ENCODE measurements at regions not wholly inside any gene's neighbourhood (a gene's known extent, or its start where the extent isn't known, plus 50 kb on each side); places are given as distances from the start of the nearest gene placed in this dataset.

DNA sequence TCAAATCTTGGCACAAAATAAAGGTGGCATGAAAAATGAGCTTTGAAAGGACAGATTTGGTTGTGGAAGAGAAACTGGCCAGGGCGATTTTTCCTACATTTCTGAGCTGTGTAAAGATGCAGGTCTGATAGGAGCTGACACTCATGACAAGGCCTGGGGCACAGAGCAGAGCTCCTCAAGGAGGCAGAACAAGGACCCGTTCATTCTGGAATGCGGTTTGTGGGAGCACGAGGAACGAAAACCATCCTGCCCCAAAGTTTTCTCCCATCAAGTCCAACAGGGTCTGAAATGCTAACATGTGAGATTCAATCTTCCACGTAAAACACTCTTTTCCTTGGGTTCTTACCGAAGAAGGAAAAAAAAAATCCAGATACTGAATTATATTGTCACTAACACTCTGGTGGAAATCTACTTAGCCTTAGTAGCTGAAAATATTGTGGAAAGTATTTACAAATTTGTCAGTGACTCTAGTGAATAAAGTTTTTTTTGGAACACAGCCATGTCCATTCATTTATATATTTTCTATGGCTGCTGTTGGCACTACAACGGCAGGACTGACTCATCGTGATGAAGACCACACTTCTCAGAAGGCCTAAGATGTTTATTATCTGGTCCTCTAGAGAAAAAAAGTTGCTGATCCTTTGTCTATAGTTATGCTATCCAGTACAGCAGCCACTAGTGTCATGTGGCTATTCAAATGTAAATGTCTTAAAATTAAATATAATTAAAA, 215.7 kb downstream of the BAMBI start:
- no peak for TF ChIP-seq EP300 (IDR thresholded peaks at IDR 0.05)
- TF ChIP-seq, protein P1, sequence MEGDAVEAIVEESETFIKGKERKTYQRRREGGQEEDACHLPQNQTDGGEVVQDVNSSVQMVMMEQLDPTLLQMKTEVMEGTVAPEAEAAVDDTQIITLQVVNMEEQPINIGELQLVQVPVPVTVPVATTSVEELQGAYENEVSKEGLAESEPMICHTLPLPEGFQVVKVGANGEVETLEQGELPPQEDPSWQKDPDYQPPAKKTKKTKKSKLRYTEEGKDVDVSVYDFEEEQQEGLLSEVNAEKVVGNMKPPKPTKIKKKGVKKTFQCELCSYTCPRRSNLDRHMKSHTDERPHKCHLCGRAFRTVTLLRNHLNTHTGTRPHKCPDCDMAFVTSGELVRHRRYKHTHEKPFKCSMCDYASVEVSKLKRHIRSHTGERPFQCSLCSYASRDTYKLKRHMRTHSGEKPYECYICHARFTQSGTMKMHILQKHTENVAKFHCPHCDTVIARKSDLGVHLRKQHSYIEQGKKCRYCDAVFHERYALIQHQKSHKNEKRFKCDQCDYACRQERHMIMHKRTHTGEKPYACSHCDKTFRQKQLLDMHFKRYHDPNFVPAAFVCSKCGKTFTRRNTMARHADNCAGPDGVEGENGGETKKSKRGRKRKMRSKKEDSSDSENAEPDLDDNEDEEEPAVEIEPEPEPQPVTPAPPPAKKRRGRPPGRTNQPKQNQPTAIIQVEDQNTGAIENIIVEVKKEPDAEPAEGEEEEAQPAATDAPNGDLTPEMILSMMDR (IDR thresholded peaks at IDR 0.05): no peak
- no peak for TF ChIP-seq POLR2A (IDR thresholded peaks at IDR 0.05)
- no peak for TF ChIP-seq POLR2AphosphoS5 (IDR thresholded peaks at IDR 0.05)
